SW480 (cell line): ENCODE measurements at regions not wholly inside any gene's neighbourhood (a gene's known extent, or its start where the extent isn't known, plus 50 kb on each side); places are given as distances from the start of the nearest gene placed in this dataset.
"Not testable (repeated sequence)": the region's sequence is repeated elsewhere in the genome, so short reads cannot be mapped to it uniquely, and the experiment has no call there.

Source experiments
- DNase-seq: peaks from one replicate; pipeline ENCODE4 v3.0.0-alpha.2; 2016; ENCODE audit warnings: low spot score

- not testable (repeated sequence) for DNase-seq
These were observed 291.4 kb upstream of the ZNF337 start for GRCh38 chr20:25987928-25988560.

GRCh38 chr20:25987073-25987927 lies 290.6 kb upstream of the ZNF337 start:
- DNase-seq, result no peak

GRCh38 chr20:25985597-25985996 lies 288.9 kb upstream of the ZNF337 start:
- no peak for DNase-seq

GRCh38 chr20:25984933-25985332 lies 288.3 kb upstream of the ZNF337 start:
- no peak for DNase-seq

- DNase-seq, result not testable (repeated sequence)
These were observed 286.0 kb upstream of the ZNF337 start for GRCh38 chr20:25982701-25983100.

GRCh38 chr20:25978450-25979190 lies 282.0 kb upstream of the ZNF337 start:
- not testable (repeated sequence) for DNase-seq

GRCh38 chr20:25975816-25976215 lies 279.2 kb upstream of the ZNF337 start:
- DNase-seq, result not testable (repeated sequence)

GRCh38 chr20:25965203-25965602 lies 268.6 kb upstream of the ZNF337 start:
- not testable (repeated sequence) for DNase-seq

GRCh38 chr20:25953876-25954275 lies 257.2 kb upstream of the ZNF337 start:
- not testable (repeated sequence) for DNase-seq

- not testable (repeated sequence) for DNase-seq
These were observed 238.6 kb upstream of the ZNF337 start for GRCh38 chr20:25935230-25935629.

GRCh38 chr20:25932806-25933205 lies 236.2 kb upstream of the ZNF337 start:
- not testable (repeated sequence) for DNase-seq

GRCh38 chr20:25932170-25932569 lies 235.5 kb upstream of the ZNF337 start:
- peak; percentile 39 for DNase-seq

- peak; percentile 5 for DNase-seq
These were observed 205.7 kb upstream of the ZNF337 start for GRCh38 chr20:25902321-25902720.

- not testable (repeated sequence) for DNase-seq
These were observed 202.0 kb upstream of the ZNF337 start for GRCh38 chr20:25898663-25899062.

- DNase-seq, result not testable (repeated sequence)
These were observed 182.4 kb upstream of the ZNF337 start for GRCh38 chr20:25879096-25879495.

- not testable (repeated sequence) for DNase-seq
These were observed 172.0 kb upstream of the ZNF337 start for GRCh38 chr20:25868650-25868979.

- DNase-seq, result no peak
These were observed 171.4 kb upstream of the ZNF337 start for GRCh38 chr20:25867776-25868649.

GRCh38 chr20:25867015-25867775 lies 170.5 kb upstream of the ZNF337 start:
- not testable (repeated sequence) for DNase-seq

GRCh38 chr20:25865715-25866656 lies 169.3 kb upstream of the ZNF337 start:
- peak; percentile 71 for DNase-seq
